Left renal cortex interstitium (tissue), 4 donors: ENCODE measurements at regions not wholly inside any gene's neighbourhood (a gene's known extent, or its start where the extent isn't known, plus 50 kb on each side); places are given as distances from the start of the nearest gene placed in this dataset.

Source experiments
- DNase-seq, 4 donors: peaks; one replicate each; pipeline ENCODE4 v3.0.0-alpha.2; 2013; ENCODE audit warnings: low read depth in 4 of 4, low spot score in 2 of 4, missing footprints in 1 of 4

- DNase-seq = no peak
These were observed 209.9 kb upstream of the TBX20 start for GRCh38 chr7:35463751-35464150.

GRCh38 chr7:35463176-35463700 lies 209.3 kb upstream of the TBX20 start:
- DNase-seq = no peak

GRCh38 chr7:35454575-35455385 lies 200.9 kb upstream of the TBX20 start:
- DNase-seq = peak in 1 of 4 donors; percentile 11

GRCh38 chr7:35450456-35451214 lies 196.7 kb upstream of the TBX20 start:
- no peak for DNase-seq

- DNase-seq = no peak
These were observed 194.6 kb upstream of the TBX20 start for GRCh38 chr7:35448486-35448885.

- DNase-seq = no peak
These were observed 192.2 kb upstream of the TBX20 start for GRCh38 chr7:35446091-35446490.

GRCh38 chr7:35437619-35438275 lies 183.8 kb upstream of the TBX20 start:
- no peak for DNase-seq

- DNase-seq = no peak
These were observed 182.6 kb upstream of the TBX20 start for GRCh38 chr7:35436452-35436851.

- DNase-seq = no peak
These were observed 176.8 kb upstream of the TBX20 start for GRCh38 chr7:35430547-35431153.

GRCh38 chr7:35424869-35425495 lies 171.1 kb upstream of the TBX20 start:
- DNase-seq = peak in 3 of 4 donors; percentile 3 to 17 (median 3)

GRCh38 chr7:35424440-35424839 lies 170.5 kb upstream of the TBX20 start:
- no peak for DNase-seq

- DNase-seq = no peak
These were observed 168.8 kb upstream of the TBX20 start for GRCh38 chr7:35422715-35423114.

GRCh38 chr7:35420656-35421055 lies 166.8 kb upstream of the TBX20 start:
- no peak for DNase-seq

- no peak for DNase-seq
These were observed 165.5 kb upstream of the TBX20 start for GRCh38 chr7:35419391-35419755.

GRCh38 chr7:35418716-35419390 lies 165.0 kb upstream of the TBX20 start:
- no peak for DNase-seq

GRCh38 chr7:35416568-35416967 lies 162.7 kb upstream of the TBX20 start:
- no peak for DNase-seq

GRCh38 chr7:35415411-35415822 lies 161.5 kb upstream of the TBX20 start:
- no peak for DNase-seq

GRCh38 chr7:35411331-35411730 lies 157.4 kb upstream of the TBX20 start:
- DNase-seq = no peak

- no peak for DNase-seq
These were observed 151.6 kb upstream of the TBX20 start for GRCh38 chr7:35405461-35405860.
